H9 (cell line): ENCODE measurements at regions not wholly inside any gene's neighbourhood (a gene's known extent, or its start where the extent isn't known, plus 50 kb on each side); places are given as distances from the start of the nearest gene placed in this dataset.
"Not testable (repeated sequence)": the region's sequence is repeated elsewhere in the genome, so short reads cannot be mapped to it uniquely, and the experiment has no call there.

ENCODE experiments used
- DNase-seq: peaks from one replicate; pipeline ENCODE4 v3.0.0-alpha.2; 2017
- H2AFZ ChIP-seq: one replicate; pipeline ENCODE4 v1.6.1; 2013; ENCODE audit warnings: mild to moderate bottlenecking, low read length, control low read depth, moderate library complexity
- H2AK5ac ChIP-seq: 2 replicates; pipeline ENCODE4 v1.6.1; 2013; ENCODE audit warnings: low read length, control low read depth, mixed read lengths; ENCODE audit not compliant: insufficient read length
- H2BK120ac ChIP-seq: one replicate; pipeline ENCODE4 v1.6.1; 2013; ENCODE audit warnings: low read depth, mild to moderate bottlenecking, low read length, control low read depth, inconsistent platforms; ENCODE audit not compliant: poor library complexity, severe bottlenecking
- H2BK12ac ChIP-seq: 2 replicates; pipeline ENCODE4 v1.6.1; 2013; ENCODE audit warnings: low read length, control low read depth, mixed read lengths, low read depth; ENCODE audit not compliant: insufficient read length
- H2BK15ac ChIP-seq: 2 replicates; pipeline ENCODE4 v1.6.1; 2013; ENCODE audit warnings: low read depth, low read length, control low read depth
- H2BK20ac ChIP-seq: one replicate; pipeline ENCODE4 v1.6.1; 2013; ENCODE audit warnings: low read depth, mild to moderate bottlenecking, low read length, control low read depth, inconsistent platforms; ENCODE audit not compliant: poor library complexity, severe bottlenecking
- H2BK5ac ChIP-seq: 2 replicates; pipeline ENCODE4 v1.6.1; 2013; ENCODE audit warnings: low read length, control low read depth, mixed read lengths; ENCODE audit not compliant: insufficient read length
- H3K14ac ChIP-seq: 2 replicates; pipeline ENCODE4 v1.6.1; 2013; ENCODE audit warnings: low read length, control low read depth; ENCODE audit not compliant: insufficient read depth
- H3K18ac ChIP-seq: 2 replicates; pipeline ENCODE4 v1.6.1; 2013; ENCODE audit warnings: low read depth, mild to moderate bottlenecking, mixed read lengths, low read length, control low read depth; ENCODE audit not compliant: insufficient read length
- H3K23ac ChIP-seq: 2 replicates; pipeline ENCODE4 v1.6.1; 2013; ENCODE audit warnings: low read length, control low read depth, mixed read lengths, low read depth; ENCODE audit not compliant: insufficient read length
- H3K23me2 ChIP-seq: 2 replicates; pipeline ENCODE4 v1.6.1; 2013; ENCODE audit warnings: low read depth, mild to moderate bottlenecking, mixed read lengths, low read length, control low read depth; ENCODE audit not compliant: insufficient read length, poor library complexity, severe bottlenecking
- H3K27ac ChIP-seq: 2 replicates; pipeline ENCODE4 v1.5.1; 2013; ENCODE audit warnings: low read length, control low read depth, mixed read lengths, low read depth; ENCODE audit not compliant: insufficient read length
- H3K27me3 ChIP-seq: 2 replicates; pipeline ENCODE4 v1.6.1; 2013; ENCODE audit warnings: low read length, control low read depth, inconsistent platforms; ENCODE audit not compliant: insufficient read depth
- H3K4ac ChIP-seq: 2 replicates; pipeline ENCODE4 v1.6.1; 2013; ENCODE audit warnings: low read depth, mild to moderate bottlenecking, control low read depth, inconsistent platforms, low read length, moderate library complexity
- H3K4me1 ChIP-seq: 2 replicates; pipeline ENCODE4 v1.6.1; 2013; ENCODE audit warnings: low read length, control low read depth, inconsistent platforms; ENCODE audit not compliant: insufficient read depth
- H3K4me2 ChIP-seq: 2 replicates; pipeline ENCODE4 v1.6.1; 2013; ENCODE audit warnings: low read length, control low read depth, mixed read lengths; ENCODE audit not compliant: insufficient read length, insufficient read depth
- H3K56ac ChIP-seq: 2 replicates; pipeline ENCODE4 v1.6.1; 2013; ENCODE audit warnings: low read depth, mild to moderate bottlenecking, mixed read lengths, low read length, control low read depth; ENCODE audit not compliant: insufficient read length
- H3K79me1 ChIP-seq: 2 replicates; pipeline ENCODE4 v1.6.1; 2013; ENCODE audit warnings: low read depth, mild to moderate bottlenecking, moderate library complexity, low read length, control low read depth, inconsistent platforms; ENCODE audit not compliant: insufficient read depth, poor library complexity, severe bottlenecking
- H3K79me2 ChIP-seq: 2 replicates; pipeline ENCODE4 v1.6.1; 2013; ENCODE audit warnings: low read length, control low read depth, inconsistent platforms; ENCODE audit not compliant: insufficient read depth
- H3K9ac ChIP-seq: 2 replicates; pipeline ENCODE4 v1.6.1; 2013; ENCODE audit warnings: low read length, control low read depth, mixed read lengths; ENCODE audit not compliant: insufficient read length; ENCODE audit errors: extremely low read depth
- H3K9me3 ChIP-seq: one replicate; pipeline ENCODE4 v1.6.1; 2013; ENCODE audit warnings: low read depth, low read length, inconsistent platforms; ENCODE audit not compliant: control insufficient read depth
- H3T11ph ChIP-seq: one replicate; pipeline ENCODE4 v1.6.1; 2013; ENCODE audit warnings: mild to moderate bottlenecking, low read length, control low read depth, inconsistent platforms
- H4K20me1 ChIP-seq: one replicate; pipeline ENCODE4 v1.6.1; 2013; ENCODE audit not compliant: control insufficient read depth, insufficient read length, insufficient read depth
- H4K5ac ChIP-seq: 2 replicates; pipeline ENCODE4 v1.6.1; 2013; ENCODE audit warnings: low read depth, mild to moderate bottlenecking, mixed read lengths, low read length, control low read depth; ENCODE audit not compliant: insufficient read length
- H4K8ac ChIP-seq: replicated peaks from 2 replicates; pipeline ENCODE4 v1.6.1; 2013; ENCODE audit warnings: low read length, control low read depth, mixed read lengths, low read depth; ENCODE audit not compliant: insufficient read length
- H4K91ac ChIP-seq: 2 replicates; pipeline ENCODE4 v1.6.1; 2013; ENCODE audit warnings: low read depth, mild to moderate bottlenecking, moderate library complexity, mixed read lengths, low read length, control low read depth; ENCODE audit not compliant: insufficient read length
- H3K27ac Mint-ChIP-seq, 3 experiments: 2 replicates in 2 of 3; 3 replicates in 1 of 3; pipeline ENCODE4 v1.8.0; 2020 to 2021; ENCODE audit warnings: mixed read lengths in 3 of 3, mild to moderate bottlenecking in 1 of 3, moderate library complexity in 1 of 3
- H3K27me3 Mint-ChIP-seq: 2 replicates; pipeline ENCODE4 v1.8.0; 2021; ENCODE audit warnings: low read depth, mild to moderate bottlenecking, moderate library complexity, mixed read lengths
- H3K36me3 Mint-ChIP-seq, 3 experiments: 2 replicates in 2 of 3; 3 replicates in 1 of 3; pipeline ENCODE4 v1.8.0; 2020 to 2021; ENCODE audit warnings: low read depth in 3 of 3, mixed read lengths in 3 of 3; ENCODE audit not compliant: insufficient read depth in 1 of 3
- H3K4me1 Mint-ChIP-seq, 2 experiments: 2 replicates each; pipeline ENCODE4 v1.8.0; 2020; ENCODE audit warnings: mixed read lengths in 2 of 2
- H3K4me3 Mint-ChIP-seq, 2 experiments: 2 replicates in 1 of 2; 3 replicates in 1 of 2; pipeline ENCODE4 v1.8.0; 2020 to 2021; ENCODE audit warnings: mild to moderate bottlenecking in 2 of 2, mixed read lengths in 2 of 2, moderate library complexity in 1 of 2
- H3K9me3 Mint-ChIP-seq, 2 experiments: 2 replicates in 1 of 2; 3 replicates in 1 of 2; pipeline ENCODE4 v1.8.0; 2020; ENCODE audit warnings: mild to moderate bottlenecking in 2 of 2, mixed read lengths in 2 of 2, moderate library complexity in 1 of 2
- CTCF ChIP-seq: fragments of 200-600 bp; sonication (generic); conservative IDR thresholded peaks from 3 replicates; pipeline ENCODE4 v1.8.0; 2021; ENCODE audit warnings: antibody characterized with exemption, mild to moderate bottlenecking
- WGBS: extraction: QIAGEN DNeasy Blood & Tissue Kit; methylation state at CpG from one replicate; pipeline ENCODE4 v1.1.7; 2013; ENCODE audit warnings: missing lambda C conversion rate, low lambda C conversion rate, mixed read lengths; ENCODE audit not compliant: insufficient read length; ENCODE audit errors: extremely low coverage; 5-methylcytosine and 5-hydroxymethylcytosine counted together

GRCh38 chr6:155755452-155755851 is 299.8 kb upstream of the NOX3 start:
- Histone ChIP-seq H3K23ac (no peak overlapping the region), H3K4ac (no peak overlapping the region), H2AK5ac (no peak overlapping the region), H3K79me2 (no peaks in the 10 kb centered on the region), H3K27me3 (no peaks in the 10 kb centered on the region), H3K4me1 (no peaks in the 10 kb centered on the region; the same call in 1 of the 2 replicates), H4K5ac (no peak overlapping the region), H2BK120ac (no peak overlapping the region), H2AFZ (no peak overlapping the region), H2BK20ac (no peak overlapping the region), H3K79me1 (no peaks in the 10 kb centered on the region), H3K4me2 (no peak overlapping the region), H4K91ac (no peak overlapping the region), H3K9ac (no peak overlapping the region), H3K23me2 (no peaks in the 10 kb centered on the region), H3K14ac (no peak overlapping the region), H4K20me1 (no peaks in the 10 kb centered on the region), H4K8ac (no peak overlapping the region), H2BK15ac (no peak overlapping the region), H3K9me3 (no peaks in the 10 kb centered on the region), H3K18ac (no peak overlapping the region), H2BK12ac (no peak overlapping the region), H2BK5ac (no peak overlapping the region), H3K27ac (no peak overlapping the region), H3K56ac (no peak overlapping the region), H3T11ph (no peak overlapping the region)
- no peak for TF ChIP-seq CTCF
- H3K27me3 Mint-ChIP-seq, result no peaks in the 10 kb centered on the region
- WGBS, result no CpG with 5 or more reads among the region's 3 CpGs
- peaks cover 24 to 30% of the 10 kb centered on the region in 2 experiments for H3K4me1 Mint-ChIP-seq
- peaks cover 27 to 28% of the 10 kb centered on the region in 2 experiments for H3K9me3 Mint-ChIP-seq
- H3K4me3 Mint-ChIP-seq, result no peak overlapping the region
- H3K27ac Mint-ChIP-seq, result no peak overlapping the region
- DNase-seq, result no peak
- H3K36me3 Mint-ChIP-seq, result peaks cover 20 to 30% (median 20%) of the 10 kb centered on the region in 3 experiments

GRCh38 chr6:155748778-155749177 is 293.1 kb upstream of the NOX3 start:
- not testable (repeated sequence) for H3K27me3 Mint-ChIP-seq, H4K91ac ChIP-seq, H4K8ac ChIP-seq, H2BK20ac ChIP-seq, H3K9me3 ChIP-seq, H3K79me2 ChIP-seq, H3K79me1 ChIP-seq, H4K5ac ChIP-seq, H3K23me2 ChIP-seq, H3K14ac ChIP-seq, H2BK15ac ChIP-seq, H3K18ac ChIP-seq, H2AFZ ChIP-seq, H3T11ph ChIP-seq, H3K4ac ChIP-seq, H3K4me3 Mint-ChIP-seq, H4K20me1 ChIP-seq, H3K4me2 ChIP-seq, H2AK5ac ChIP-seq, H2BK12ac ChIP-seq, H3K56ac ChIP-seq, H3K23ac ChIP-seq, H3K27ac ChIP-seq, H3K27me3 ChIP-seq, H2BK5ac ChIP-seq, H2BK120ac ChIP-seq, H3K9ac ChIP-seq, H3K4me1 ChIP-seq
- peaks cover 13 to 15% of the 10 kb centered on the region in 2 experiments for H3K4me1 Mint-ChIP-seq
- peaks cover 21% of the 10 kb centered on the region in 2 experiments for H3K9me3 Mint-ChIP-seq
- H3K27ac Mint-ChIP-seq, result peak overlapping the region in 1 of 3 experiments; percentile 52; a peak in 3 of 7 replicates
- no CpG with 5 or more reads among the region's 3 CpGs for WGBS
- peaks cover 12 to 22% (median 15%) of the 10 kb centered on the region in 3 experiments for H3K36me3 Mint-ChIP-seq
- DNase-seq, result peak; percentile 37
